GM23338 (cell line): ENCODE measurements at regions not wholly inside any gene's neighbourhood (a gene's known extent, or its start where the extent isn't known, plus 50 kb on each side); places are given as distances from the start of the nearest gene placed in this dataset.

ENCODE experiments used
- ATAC-seq: fragments of 200-7000 bp; cut with Tn5 transposase; 3 replicates; pipeline ENCODE4 v1.9.1; 2020
- DNase-seq: peaks from one replicate; pipeline ENCODE4 v3.0.0-alpha.2; 2015; ENCODE audit warnings: low spot score
- H2AFZ ChIP-seq: fragments of 200-600 bp; sonication (generic); 2 replicates; pipeline ENCODE4 v1.8.0; 2016; ENCODE audit warnings: antibody characterized with exemption, mild to moderate bottlenecking, moderate library complexity
- H3F3A ChIP-seq: fragments of 200-600 bp; sonication (generic); replicated peaks from 2 replicates; pipeline ENCODE4 v1.8.0; 2017; ENCODE audit warnings: antibody characterized with exemption, mixed run types, low read depth
- H3K27ac ChIP-seq: fragments of 200-600 bp; sonication (generic); 2 replicates; pipeline ENCODE4 v1.6.1; 2016; ENCODE audit warnings: low read depth
- H3K27me3 ChIP-seq: fragments of 200-600 bp; sonication (generic); 2 replicates; pipeline ENCODE4 v1.8.0; 2016; ENCODE audit warnings: mild to moderate bottlenecking, mixed run types, moderate library complexity; ENCODE audit not compliant: insufficient read depth
- H3K36me3 ChIP-seq: fragments of 200-600 bp; sonication (generic); 2 replicates; pipeline ENCODE4 v1.8.0; 2016; ENCODE audit warnings: mild to moderate bottlenecking; ENCODE audit not compliant: insufficient read depth
- H3K4me1 ChIP-seq: fragments of 200-600 bp; sonication (generic); 2 replicates; pipeline ENCODE4 v1.8.0; 2016; ENCODE audit warnings: mild to moderate bottlenecking, moderate library complexity; ENCODE audit not compliant: insufficient read depth
- H3K4me2 ChIP-seq: fragments of 200-600 bp; sonication (generic); 2 replicates; pipeline ENCODE4 v1.7.1; 2017; ENCODE audit warnings: mixed run types
- H3K4me3 ChIP-seq: fragments of 200-600 bp; sonication (generic); 2 replicates; pipeline ENCODE4 v1.6.1; 2016; ENCODE audit warnings: mixed run types
- H3K79me2 ChIP-seq: fragments of 200-600 bp; sonication (generic); replicated peaks from 2 replicates; pipeline ENCODE4 v1.8.0; 2017; ENCODE audit warnings: mild to moderate bottlenecking; ENCODE audit not compliant: insufficient read depth
- H3K9me2 ChIP-seq: fragments of 200-600 bp; sonication (generic); 2 replicates; pipeline ENCODE4 v1.8.0; 2017; ENCODE audit not compliant: insufficient read depth
- H4K20me1 ChIP-seq: fragments of 200-600 bp; sonication (generic); replicated peaks from 2 replicates; pipeline ENCODE4 v1.8.0; 2017; ENCODE audit warnings: mild to moderate bottlenecking; ENCODE audit not compliant: insufficient read depth
- H3K27ac Mint-ChIP-seq: 2 replicates; pipeline ENCODE4 v1.8.0; 2020; ENCODE audit warnings: inconsistent platforms, mild to moderate bottlenecking, moderate library complexity, mixed read lengths
- H3K27me3 Mint-ChIP-seq: 3 replicates; pipeline ENCODE4 v1.8.0; 2022; ENCODE audit warnings: low read depth, mild to moderate bottlenecking, moderate library complexity, mixed read lengths, inconsistent platforms; ENCODE audit not compliant: insufficient read depth, poor library complexity
- H3K36me3 Mint-ChIP-seq: 3 replicates; pipeline ENCODE4 v1.8.0; 2021; ENCODE audit warnings: low read depth, mild to moderate bottlenecking, inconsistent platforms, moderate library complexity, mixed read lengths
- H3K4me1 Mint-ChIP-seq: 3 replicates; pipeline ENCODE4 v1.8.0; 2020; ENCODE audit warnings: mild to moderate bottlenecking, inconsistent platforms, mixed read lengths
- H3K4me3 Mint-ChIP-seq: 3 replicates; pipeline ENCODE4 v1.8.0; 2021; ENCODE audit warnings: moderate library complexity, mild to moderate bottlenecking, inconsistent platforms, mixed read lengths
- H3K9me3 Mint-ChIP-seq: 3 replicates; pipeline ENCODE4 v1.8.0; 2020; ENCODE audit warnings: moderate library complexity, mild to moderate bottlenecking, inconsistent platforms, mixed read lengths
- CREB1 ChIP-seq: fragments of 250-450 bp; sonication (Bioruptor Pico); IDR thresholded peaks from 2 replicates; pipeline ENCODE4 v1.5.0; 2020; ENCODE audit warnings: low read depth, mild to moderate bottlenecking, moderate library complexity
- CTCF ChIP-seq, 2 experiments: fragments of 200-600 bp in 1 of 2; sonication (generic) in 1 of 2; conservative IDR thresholded peaks; 2 replicates each; pipeline versions ENCODE4 v1.5.1 to v1.6.1; 2016 to 2017; ENCODE audit warnings: antibody characterized with exemption in 2 of 2, low read depth in 2 of 2, mild to moderate bottlenecking in 2 of 2, moderate library complexity in 1 of 2
- EZH2 ChIP-seq: fragments of 200-600 bp; sonication (generic); IDR thresholded peaks from one replicate; pipeline ENCODE4 v1.8.0; 2017; ENCODE audit warnings: antibody characterized with exemption, mild to moderate bottlenecking, low read depth; ENCODE audit not compliant: unreplicated experiment
- JUNB ChIP-seq: IDR thresholded peaks from one replicate; pipeline ENCODE4 v1.6.1; 2016; ENCODE audit warnings: antibody characterized with exemption; ENCODE audit not compliant: unreplicated experiment
- STAT1 ChIP-seq: IDR thresholded peaks from one replicate; pipeline ENCODE4 v1.6.1; 2016; ENCODE audit warnings: antibody characterized with exemption; ENCODE audit not compliant: unreplicated experiment
- ZNF331 ChIP-seq: fragments of 250-450 bp; sonication (Bioruptor Pico); IDR thresholded peaks from 2 replicates; pipeline ENCODE4 v1.5.0; 2020; ENCODE audit warnings: low read depth, mild to moderate bottlenecking, moderate library complexity
- ZNF462 ChIP-seq: fragments of 250-450 bp; sonication (Bioruptor Pico); IDR thresholded peaks from 2 replicates; pipeline ENCODE4 v1.5.0; 2020; ENCODE audit warnings: mild to moderate bottlenecking, moderate library complexity

GRCh38 chr16:64507240-64508024 lies 614.4 kb downstream of the CDH11 start:
- DNase-seq (no peak), ATAC-seq (no peak)
- H3K4me1 Mint-ChIP-seq: no peaks in the 10 kb centered on the region
- Histone ChIP-seq H3K27ac (no peak overlapping the region), H3F3A (no peaks in the 10 kb centered on the region), H3K9me2 (no peaks in the 10 kb centered on the region), H3K79me2 (no peaks in the 10 kb centered on the region), H3K4me1 (no peaks in the 10 kb centered on the region), H3K4me2 (no peak overlapping the region), H3K36me3 (no peaks in the 10 kb centered on the region), H3K4me3 (no peak overlapping the region), H2AFZ (no peak overlapping the region), H3K27me3 (no peaks in the 10 kb centered on the region), H4K20me1 (no peaks in the 10 kb centered on the region)
- no peaks in the 10 kb centered on the region for H3K9me3 Mint-ChIP-seq
- no peak for TF ChIP-seq ZNF462 (CRISPR knock-in tag)
- no peak for TF ChIP-seq EZH2
- no peak for TF ChIP-seq JUNB
- no peak for TF ChIP-seq CREB1 (CRISPR knock-in tag)
- TF ChIP-seq CTCF (conservative IDR thresholded peaks at IDR 0.05; ENCODE audit: low read depth in 2 of 2): no peak
- no peak for TF ChIP-seq ZNF331 (CRISPR knock-in tag)
- TF ChIP-seq STAT1: no peak
- no peak overlapping the region for H3K27ac Mint-ChIP-seq
- no peaks in the 10 kb centered on the region for H3K27me3 Mint-ChIP-seq
- no peak overlapping the region for H3K4me3 Mint-ChIP-seq
- H3K36me3 Mint-ChIP-seq: no peaks in the 10 kb centered on the region
